ENCODE measurements at regions not wholly inside any gene's neighbourhood (a gene's known extent, or its start where the extent isn't known, plus 50 kb on each side); places are given as distances from the start of the nearest gene placed in this dataset.

DNA sequence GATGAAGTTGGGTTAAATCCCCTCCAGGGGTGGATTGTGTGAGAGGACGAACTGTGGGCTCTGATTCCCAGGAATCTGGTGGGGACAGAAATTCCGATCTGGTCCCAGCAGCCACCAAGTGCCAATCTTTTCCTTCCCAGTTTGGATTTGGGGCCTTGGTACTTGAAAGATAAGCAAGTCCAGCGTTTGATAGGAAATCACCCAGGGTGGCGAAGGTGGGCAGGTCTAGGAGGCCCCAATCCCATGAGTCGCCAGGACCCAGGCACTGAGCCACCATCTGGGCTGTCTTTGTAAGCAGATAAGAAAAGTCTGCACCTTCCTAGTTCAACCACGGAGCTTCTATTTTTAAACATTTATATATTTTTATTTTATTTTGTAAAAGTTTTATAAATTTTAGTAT is 122.6 kb upstream of the LSM8 start:
- TF ChIP-seq, protein P1, sequence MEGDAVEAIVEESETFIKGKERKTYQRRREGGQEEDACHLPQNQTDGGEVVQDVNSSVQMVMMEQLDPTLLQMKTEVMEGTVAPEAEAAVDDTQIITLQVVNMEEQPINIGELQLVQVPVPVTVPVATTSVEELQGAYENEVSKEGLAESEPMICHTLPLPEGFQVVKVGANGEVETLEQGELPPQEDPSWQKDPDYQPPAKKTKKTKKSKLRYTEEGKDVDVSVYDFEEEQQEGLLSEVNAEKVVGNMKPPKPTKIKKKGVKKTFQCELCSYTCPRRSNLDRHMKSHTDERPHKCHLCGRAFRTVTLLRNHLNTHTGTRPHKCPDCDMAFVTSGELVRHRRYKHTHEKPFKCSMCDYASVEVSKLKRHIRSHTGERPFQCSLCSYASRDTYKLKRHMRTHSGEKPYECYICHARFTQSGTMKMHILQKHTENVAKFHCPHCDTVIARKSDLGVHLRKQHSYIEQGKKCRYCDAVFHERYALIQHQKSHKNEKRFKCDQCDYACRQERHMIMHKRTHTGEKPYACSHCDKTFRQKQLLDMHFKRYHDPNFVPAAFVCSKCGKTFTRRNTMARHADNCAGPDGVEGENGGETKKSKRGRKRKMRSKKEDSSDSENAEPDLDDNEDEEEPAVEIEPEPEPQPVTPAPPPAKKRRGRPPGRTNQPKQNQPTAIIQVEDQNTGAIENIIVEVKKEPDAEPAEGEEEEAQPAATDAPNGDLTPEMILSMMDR (IDR thresholded peaks at IDR 0.05) = no peak
- no peak for TF ChIP-seq EZH2 (IDR thresholded peaks at IDR 0.05; ENCODE audit: borderline replicate concordance, insufficient read depth, low read depth, low read length, poor library complexity, severe bottlenecking)

Data from B cell (primary cell).